ENCODE measurements at regions not wholly inside any gene's neighbourhood (a gene's known extent, or its start where the extent isn't known, plus 50 kb on each side); places are given as distances from the start of the nearest gene placed in this dataset.

DNA sequence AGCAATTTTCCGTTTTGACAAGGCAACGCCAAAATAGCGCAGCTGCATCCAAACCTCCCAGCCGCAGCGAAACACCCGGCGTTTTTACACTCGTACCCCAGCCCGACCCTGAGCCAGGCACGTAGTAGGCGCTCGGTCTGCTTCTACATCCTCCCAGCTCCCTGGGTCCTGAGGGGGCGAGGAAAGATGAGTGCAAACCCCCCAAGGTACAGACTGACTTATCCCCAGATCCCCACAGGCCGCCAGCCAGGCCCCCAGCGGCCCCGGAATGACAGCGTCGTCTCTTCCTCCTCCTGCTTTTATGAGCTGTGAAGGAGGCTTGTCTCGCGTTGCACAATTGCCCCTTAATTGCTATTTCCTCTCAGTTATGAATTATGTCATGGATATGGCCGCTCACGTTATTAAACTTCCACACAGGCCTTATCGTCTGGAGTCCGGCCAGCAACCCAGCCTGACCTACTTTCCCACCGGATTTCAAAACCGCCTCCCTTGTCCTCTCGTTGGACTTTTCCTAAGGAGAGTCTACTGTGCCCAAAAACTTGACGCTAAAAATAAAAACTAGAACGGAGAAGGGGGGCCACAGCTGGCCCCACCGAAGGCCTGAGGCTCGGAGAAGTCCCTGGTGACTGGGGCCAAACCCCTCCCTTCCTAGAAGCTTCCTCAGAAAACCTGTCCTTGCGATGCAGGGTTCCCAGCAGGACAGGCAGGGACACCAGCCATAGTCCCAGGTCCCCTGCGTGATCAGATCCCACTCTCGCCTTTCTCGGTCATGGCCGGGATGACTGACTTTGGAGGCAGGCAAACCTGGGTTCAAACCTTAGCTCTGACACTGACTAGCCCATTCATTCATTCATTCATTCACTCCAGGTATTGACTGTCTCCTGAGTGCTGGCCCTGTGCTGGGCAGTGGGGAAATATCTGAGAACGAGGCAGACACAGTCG lies 130.9 kb upstream of the PTPN1 start (continued):
- TF ChIP-seq CCNT2 (IDR thresholded peaks at IDR 0.05; ENCODE audit: borderline replicate concordance, extremely low read depth, insufficient read length, low read depth, low read length), result no peak
- TF ChIP-seq CBX3 (IDR thresholded peaks at IDR 0.05; ENCODE audit: borderline replicate concordance in 1 of 2, low read length in 2 of 2), result no peak
- peak; percentile 67 for TF ChIP-seq ZKSCAN1 (IDR thresholded peaks at IDR 0.05; ENCODE audit: low read depth, low read length)
- no peak for TF ChIP-seq XRCC5 (IDR thresholded peaks at IDR 0.05; ENCODE audit: low read depth, low read length)
- TF ChIP-seq NCOA1 (IDR thresholded peaks at IDR 0.05; ENCODE audit: low read depth), result no peak
- TF ChIP-seq ZNF146 (CRISPR knock-in tag; IDR thresholded peaks at IDR 0.05; ENCODE audit: unreplicated experiment), result no peak
- TF ChIP-seq CEBPB (tag; IDR thresholded peaks at IDR 0.05), result peak; percentile 90
- TF ChIP-seq, protein P1, sequence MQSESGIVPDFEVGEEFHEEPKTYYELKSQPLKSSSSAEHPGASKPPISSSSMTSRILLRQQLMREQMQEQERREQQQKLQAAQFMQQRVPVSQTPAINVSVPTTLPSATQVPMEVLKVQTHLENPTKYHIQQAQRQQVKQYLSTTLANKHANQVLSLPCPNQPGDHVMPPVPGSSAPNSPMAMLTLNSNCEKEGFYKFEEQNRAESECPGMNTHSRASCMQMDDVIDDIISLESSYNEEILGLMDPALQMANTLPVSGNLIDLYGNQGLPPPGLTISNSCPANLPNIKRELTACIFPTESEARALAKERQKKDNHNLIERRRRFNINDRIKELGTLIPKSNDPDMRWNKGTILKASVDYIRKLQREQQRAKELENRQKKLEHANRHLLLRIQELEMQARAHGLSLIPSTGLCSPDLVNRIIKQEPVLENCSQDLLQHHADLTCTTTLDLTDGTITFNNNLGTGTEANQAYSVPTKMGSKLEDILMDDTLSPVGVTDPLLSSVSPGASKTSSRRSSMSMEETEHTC (IDR thresholded peaks at IDR 0.05), result no peak
- no peak for TF ChIP-seq NR3C1 (CRISPR knock-in tag; IDR thresholded peaks at IDR 0.05)
- no peak for TF ChIP-seq KLF10 (CRISPR knock-in tag; IDR thresholded peaks at IDR 0.05)
- TF ChIP-seq CHCHD3 (CRISPR knock-in tag; IDR thresholded peaks at IDR 0.05), result no peak
- TF ChIP-seq, protein P2, sequence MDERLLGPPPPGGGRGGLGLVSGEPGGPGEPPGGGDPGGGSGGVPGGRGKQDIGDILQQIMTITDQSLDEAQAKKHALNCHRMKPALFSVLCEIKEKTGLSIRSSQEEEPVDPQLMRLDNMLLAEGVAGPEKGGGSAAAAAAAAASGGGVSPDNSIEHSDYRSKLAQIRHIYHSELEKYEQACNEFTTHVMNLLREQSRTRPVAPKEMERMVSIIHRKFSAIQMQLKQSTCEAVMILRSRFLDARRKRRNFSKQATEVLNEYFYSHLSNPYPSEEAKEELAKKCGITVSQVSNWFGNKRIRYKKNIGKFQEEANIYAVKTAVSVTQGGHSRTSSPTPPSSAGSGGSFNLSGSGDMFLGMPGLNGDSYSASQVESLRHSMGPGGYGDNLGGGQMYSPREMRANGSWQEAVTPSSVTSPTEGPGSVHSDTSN (CRISPR knock-in tag; IDR thresholded peaks at IDR 0.05; ENCODE audit: low read depth), result no peak
- TF ChIP-seq, protein P2 (tag; conservative IDR thresholded peaks at IDR 0.05; ENCODE audit: low read depth), result peak; percentile 61
- TF ChIP-seq ZNF174 (CRISPR knock-in tag; IDR thresholded peaks at IDR 0.05), result no peak
- peak; percentile 37 for TF ChIP-seq NFIC (IDR thresholded peaks at IDR 0.05)
- TF ChIP-seq, protein P3, sequence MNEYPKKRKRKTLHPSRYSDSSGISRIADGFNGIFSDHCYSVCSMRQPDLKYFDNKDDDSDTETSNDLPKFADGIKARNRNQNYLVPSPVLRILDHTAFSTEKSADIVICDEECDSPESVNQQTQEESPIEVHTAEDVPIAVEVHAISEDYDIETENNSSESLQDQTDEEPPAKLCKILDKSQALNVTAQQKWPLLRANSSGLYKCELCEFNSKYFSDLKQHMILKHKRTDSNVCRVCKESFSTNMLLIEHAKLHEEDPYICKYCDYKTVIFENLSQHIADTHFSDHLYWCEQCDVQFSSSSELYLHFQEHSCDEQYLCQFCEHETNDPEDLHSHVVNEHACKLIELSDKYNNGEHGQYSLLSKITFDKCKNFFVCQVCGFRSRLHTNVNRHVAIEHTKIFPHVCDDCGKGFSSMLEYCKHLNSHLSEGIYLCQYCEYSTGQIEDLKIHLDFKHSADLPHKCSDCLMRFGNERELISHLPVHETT (CRISPR knock-in tag; conservative IDR thresholded peaks at IDR 0.05 in 1 of 2, IDR thresholded peaks at IDR 0.05 in 1 of 2), result no peak
- TF ChIP-seq ZNF75A (CRISPR knock-in tag; IDR thresholded peaks at IDR 0.05), result no peak
- TF ChIP-seq CBFB (CRISPR knock-in tag; IDR thresholded peaks at IDR 0.05), result no peak
- TF ChIP-seq WHSC1 (IDR thresholded peaks at IDR 0.05; ENCODE audit: low read length), result no peak
- no peak for TF ChIP-seq NR4A1 (CRISPR knock-in tag; IDR thresholded peaks at IDR 0.05)
- TF ChIP-seq NR4A1 (tag; IDR thresholded peaks at IDR 0.05), result no peak

All from K562 (cell line).